GM18858 (cell line): ENCODE measurements at regions not wholly inside any gene's neighbourhood (a gene's known extent, or its start where the extent isn't known, plus 50 kb on each side); places are given as distances from the start of the nearest gene placed in this dataset.

Source experiments
- ATAC-seq: cut with Tn5 transposase; IDR thresholded peaks from one replicate; pipeline ENCODE4 v1.9.1; 2021; ENCODE audit not compliant: unreplicated experiment

DNA sequence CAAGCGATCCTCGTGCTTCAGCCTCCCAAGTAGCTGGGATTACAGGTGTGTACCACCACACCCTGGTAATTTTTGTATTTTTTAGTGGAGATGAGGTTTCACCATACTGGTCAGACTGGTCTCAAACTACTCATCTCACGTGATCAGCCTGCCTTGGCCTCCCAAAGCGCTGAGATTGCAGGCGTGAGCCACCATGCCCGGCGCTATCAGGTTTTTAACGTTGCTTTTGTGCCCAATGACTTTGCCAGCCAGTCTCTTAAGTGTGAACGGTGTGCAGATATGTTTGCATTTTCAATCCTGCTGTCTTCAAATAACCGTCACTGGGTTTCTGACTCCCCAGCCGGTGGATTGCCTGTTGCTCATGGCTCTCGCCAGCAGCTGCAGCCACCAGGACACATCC, 201.8 kb upstream of the PPP2R2D start:
- no peak for ATAC-seq

DNA sequence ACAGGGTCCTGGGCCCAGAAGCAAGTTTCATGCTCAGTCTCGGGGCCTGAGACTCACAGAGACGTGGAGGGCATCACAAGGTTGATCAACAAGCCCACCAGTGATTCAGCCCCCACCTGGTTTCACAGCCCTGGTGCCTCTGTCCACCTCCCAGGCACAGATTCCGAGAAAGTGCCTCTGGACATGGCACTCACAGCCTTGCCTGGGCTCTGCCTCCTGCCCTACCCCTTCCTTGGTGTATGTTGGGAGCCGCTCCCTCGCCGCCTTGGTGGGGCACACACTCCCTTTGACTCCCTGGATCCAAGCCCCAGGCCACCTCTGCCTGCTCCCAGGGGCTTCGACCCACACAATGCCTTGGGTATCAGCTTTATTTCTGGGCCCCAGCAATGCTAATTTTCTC, 200.8 kb upstream of the PPP2R2D start:
- no peak for ATAC-seq

GRCh38 chr10:131700506-131700905, 200.3 kb upstream of the PPP2R2D start:
- no peak for ATAC-seq

DNA sequence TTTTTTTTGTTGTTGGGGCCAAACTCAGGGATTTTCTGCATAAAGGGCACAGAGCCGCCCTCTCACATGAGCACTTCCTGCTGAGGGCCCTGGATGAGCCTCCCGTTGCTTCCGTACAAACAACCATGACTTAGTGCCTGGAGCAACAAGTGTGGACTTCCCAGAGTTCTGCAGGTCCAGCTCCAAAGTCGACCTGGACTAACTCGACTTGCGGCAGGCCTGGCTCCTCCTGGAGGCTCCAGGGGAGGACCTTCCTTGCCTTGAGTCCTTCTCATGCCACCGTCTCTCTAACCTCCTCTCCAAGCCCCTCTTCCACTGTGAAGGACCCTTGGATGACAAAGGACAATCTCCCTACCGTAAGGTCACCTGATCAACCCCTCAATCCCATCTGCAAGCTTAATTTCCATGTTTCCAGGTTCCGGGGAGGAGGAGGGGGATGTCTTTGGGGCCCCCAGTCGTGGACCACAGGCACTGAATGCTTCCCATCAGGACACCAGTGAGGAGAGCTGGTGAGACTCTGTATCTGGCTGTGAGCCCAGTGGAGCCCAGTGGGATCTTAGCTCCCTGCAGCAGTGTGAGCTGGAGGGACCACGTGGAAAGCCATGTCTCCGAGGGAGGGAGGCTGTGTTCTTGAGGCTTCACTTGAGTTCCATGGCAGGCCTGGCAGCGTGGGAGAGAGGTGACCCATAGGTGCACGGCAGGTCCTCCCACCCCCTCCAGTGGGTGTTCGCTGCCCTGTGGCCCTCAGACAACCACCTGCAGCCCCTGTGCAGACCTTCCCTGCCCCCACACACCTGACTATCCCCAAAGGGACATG, 199.5 kb upstream of the PPP2R2D start:
- ATAC-seq = no peak

DNA sequence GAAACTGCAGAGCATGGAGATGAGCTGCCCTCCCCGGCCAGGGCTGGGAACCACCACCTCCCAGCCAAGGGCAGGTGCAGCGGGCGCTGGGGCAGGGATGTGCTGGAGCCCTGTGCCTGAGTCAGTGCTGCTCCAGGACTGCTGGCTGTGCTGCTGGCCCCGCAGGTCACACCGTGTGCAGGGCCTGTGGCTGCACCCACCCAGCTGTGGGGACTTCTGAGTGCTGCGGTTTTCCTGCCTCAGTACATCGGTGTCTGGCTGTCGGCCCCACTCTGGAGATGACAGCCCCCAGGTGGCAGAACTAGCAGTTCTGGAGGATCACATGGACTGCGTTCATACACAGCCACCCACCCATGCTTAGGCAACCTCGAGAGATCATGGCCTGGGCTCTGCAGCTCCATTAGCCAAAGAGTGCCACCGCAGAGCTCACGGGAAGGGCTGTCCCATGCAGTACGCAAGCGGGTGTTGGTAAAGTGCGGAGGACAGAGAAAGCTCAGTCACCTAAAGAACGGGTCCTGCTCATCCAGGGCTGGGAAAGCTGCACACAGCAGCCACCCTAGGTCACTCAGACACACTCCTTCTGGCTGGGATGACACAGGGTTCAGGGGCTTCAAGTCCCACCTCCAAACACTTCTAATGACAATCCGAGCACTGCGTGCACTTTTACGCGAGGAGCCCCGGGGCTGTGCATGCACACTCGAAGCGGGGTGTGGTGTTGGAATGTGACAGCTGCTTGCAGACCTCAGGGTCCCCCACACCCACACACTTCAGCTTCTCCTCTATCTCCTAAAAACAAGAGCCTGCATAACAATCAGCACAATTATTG, 198.1 kb upstream of the PPP2R2D start:
- no peak for ATAC-seq

- no peak for ATAC-seq
These were observed 197.3 kb upstream of the PPP2R2D start for GRCh38 chr10:131703541-131703940.

DNA sequence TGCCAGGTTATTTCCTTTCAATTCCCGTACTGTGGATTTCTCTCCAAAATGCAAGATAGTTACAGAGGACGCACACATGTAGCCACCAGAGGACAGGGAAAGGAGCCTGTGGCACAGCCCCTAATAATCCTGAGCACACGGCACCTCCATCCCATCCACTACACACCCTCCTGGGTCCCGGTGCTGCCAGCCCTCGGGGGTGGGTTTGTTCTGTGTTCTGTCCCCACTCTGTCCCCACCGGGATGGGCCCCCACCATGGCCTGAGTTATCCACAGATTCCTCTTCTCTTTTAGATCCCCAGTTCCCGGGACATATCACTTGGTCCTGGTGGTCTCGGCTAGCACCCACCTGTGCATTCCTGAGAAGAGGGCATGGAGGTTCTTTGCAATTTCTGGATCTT, 196.9 kb upstream of the PPP2R2D start:
- no peak for ATAC-seq

- ATAC-seq = no peak
These were observed 194.3 kb upstream of the PPP2R2D start for GRCh38 chr10:131706476-131706875.

GRCh38 chr10:131706952-131707351, 193.9 kb upstream of the PPP2R2D start:
- ATAC-seq = no peak

DNA sequence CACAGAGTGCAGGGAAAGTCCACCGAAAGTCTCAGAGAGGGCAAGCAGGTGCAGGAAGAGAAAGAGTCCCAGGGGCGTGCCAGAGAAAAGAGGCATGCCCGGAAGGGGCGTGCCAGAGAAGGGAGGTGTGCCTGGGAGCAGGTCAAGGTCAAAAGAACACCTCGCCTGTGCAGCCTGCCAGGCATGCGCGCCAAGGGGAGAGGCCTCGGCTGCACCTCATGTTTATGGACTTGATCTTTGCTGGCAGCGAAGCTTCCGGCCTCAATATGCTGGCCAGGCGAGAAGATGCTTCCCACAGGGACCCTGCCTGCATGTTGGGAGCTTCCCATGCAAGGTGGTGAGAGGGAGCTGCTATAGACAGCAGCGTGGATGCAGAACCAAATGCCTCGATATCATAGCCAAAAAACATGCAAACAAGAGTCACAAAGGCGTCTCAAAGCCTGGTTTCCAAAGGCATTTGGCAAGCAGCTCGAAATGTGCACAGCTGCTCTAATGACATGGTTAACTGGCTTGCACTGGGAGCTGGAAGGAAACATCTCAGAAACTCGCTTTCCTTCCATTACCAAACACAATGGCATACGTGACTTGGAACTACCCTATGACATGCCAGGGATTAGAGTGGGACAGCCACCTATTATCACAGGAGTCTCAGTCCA, 192.5 kb upstream of the PPP2R2D start:
- no peak for ATAC-seq

- no peak for ATAC-seq
These were observed 190.5 kb upstream of the PPP2R2D start for GRCh38 chr10:131710142-131710861.

- ATAC-seq = no peak
These were observed 178.7 kb upstream of the PPP2R2D start for GRCh38 chr10:131722121-131722520.

- no peak for ATAC-seq
These were observed 178.1 kb upstream of the PPP2R2D start for GRCh38 chr10:131722525-131723264.

DNA sequence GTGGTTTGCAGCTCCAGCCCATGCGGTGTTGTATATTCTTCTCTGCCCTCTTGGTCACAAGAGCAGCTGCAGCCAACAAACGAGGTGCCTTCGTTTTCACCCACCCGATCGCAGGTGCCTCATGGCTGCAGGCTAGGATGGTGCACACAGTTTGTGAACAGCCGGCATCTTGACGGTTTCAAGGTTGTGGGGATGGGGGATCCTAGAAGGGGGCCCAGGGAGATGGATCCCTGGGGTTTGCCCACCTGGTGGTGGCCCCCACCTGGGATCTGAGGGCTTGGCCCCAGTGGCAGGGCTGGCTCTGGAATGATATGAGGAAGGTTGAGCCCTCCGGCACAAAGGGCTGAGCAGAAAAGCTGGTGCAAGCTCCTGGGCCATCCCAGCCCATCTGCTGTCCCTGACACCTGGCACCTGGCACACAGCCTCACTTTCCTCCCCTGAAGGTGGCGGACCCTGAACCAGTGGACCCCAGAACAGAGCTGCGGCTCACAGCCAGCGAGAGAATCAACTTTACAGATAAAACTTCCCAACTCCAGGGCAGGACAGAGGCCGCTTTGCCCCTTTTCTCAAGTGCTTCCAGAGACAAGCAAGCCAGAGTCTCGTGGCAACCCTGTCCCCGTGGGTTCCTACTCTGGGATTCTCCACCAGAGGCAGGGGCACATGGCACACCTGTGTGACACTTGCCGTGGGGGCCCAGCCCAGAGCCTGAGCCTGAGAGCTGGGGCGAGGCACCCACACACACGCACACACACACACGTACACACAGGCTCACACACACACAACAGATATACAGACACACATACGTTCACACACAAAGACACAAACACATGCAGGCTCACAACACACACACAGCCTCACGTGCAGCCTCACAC, 177.3 kb upstream of the PPP2R2D start:
- ATAC-seq = no peak

DNA sequence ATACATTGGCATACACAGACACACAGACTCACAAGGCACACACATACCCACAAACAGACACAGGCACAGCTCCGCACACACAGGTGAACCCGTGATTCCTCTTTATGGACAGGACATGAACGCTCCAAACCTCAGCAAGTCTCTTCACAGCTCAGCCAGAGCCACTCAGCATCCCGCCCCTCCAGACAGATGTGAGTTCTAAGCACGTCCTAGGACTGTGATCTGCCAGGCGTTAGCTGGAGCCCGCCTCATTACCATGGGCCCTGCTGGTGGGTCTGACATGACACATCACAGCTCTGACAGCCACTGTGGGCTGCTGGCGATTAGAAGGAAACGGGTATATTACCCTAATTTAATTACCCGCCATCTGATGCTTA, 176.7 kb upstream of the PPP2R2D start:
- ATAC-seq = no peak

- no peak for ATAC-seq
These were observed 175.8 kb upstream of the PPP2R2D start for GRCh38 chr10:131724891-131725580.

DNA sequence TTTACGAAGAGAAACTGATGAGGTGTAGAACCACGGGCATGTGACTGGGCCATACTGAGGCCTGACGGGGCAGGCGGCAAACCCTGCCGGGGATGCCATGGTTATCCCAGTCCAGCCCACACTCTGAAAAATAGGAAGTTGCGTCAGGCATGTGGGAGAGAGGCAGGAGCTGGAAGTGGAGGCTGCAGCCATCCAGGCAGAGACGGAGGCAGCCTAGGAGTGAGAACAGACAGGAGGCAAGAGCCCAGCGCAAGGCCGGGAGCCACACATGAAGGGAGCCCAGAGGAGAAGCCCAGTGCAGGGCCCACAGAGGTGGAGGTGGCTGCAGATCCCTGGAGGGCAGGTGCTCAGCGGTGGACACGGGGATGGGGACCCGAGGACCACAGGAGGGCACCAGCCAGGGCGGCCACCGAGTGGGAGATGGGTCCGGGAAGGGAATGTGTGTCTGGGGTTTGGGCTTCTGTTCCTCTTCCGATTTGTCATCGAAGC, 175.2 kb upstream of the PPP2R2D start:
- no peak for ATAC-seq

DNA sequence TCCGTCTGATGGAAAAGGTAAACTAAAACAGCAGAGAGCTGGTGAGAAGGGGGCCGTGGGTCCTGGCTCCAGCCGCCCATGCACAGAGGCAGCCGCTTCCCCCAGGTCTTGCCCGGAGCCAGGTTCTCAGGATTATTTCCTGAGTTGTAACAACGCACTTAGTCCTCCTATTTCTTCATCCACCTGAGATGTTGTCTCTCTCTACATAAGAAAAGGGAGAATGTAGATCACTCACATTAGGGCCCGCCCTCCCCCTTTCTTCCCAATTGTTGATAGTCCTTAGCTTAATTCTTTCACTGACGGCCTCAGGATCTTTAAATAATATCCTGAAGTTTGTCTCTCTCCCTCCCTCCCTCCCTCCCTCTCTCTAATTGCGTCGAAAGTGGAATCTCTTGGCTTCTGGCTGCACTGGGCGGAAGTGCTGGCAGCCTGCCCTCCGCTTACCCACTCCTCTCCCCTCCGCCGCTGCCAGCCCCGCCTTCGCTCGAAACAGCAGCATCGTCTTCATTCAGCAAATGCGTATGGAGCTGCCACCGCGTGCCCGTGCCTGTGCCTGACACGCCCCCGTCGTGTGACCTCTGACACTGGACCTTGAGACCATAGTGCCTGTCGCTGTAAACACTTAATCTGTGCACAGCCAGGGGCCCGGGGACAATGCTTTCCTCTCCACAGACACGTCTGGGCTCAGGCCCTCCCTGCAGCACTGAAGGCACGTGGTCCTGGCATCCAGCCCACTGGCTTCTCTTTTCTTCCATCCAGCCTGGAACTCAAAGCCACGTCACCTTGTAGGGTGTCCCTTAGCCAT, 174.5 kb upstream of the PPP2R2D start:
- no peak for ATAC-seq
